Neural cell (in vitro differentiated cells): ENCODE measurements at regions not wholly inside any gene's neighbourhood (a gene's known extent, or its start where the extent isn't known, plus 50 kb on each side); places are given as distances from the start of the nearest gene placed in this dataset.

Experiments
- H2AFZ ChIP-seq: fragments of 200-600, 300-800 bp; sonication (generic), shearing (Covaris generic); 2 replicates; pipeline ENCODE4 v1.6.0; 2014; ENCODE audit warnings: low read depth, mild to moderate bottlenecking, antibody characterized with exemption, low read length, moderate library complexity
- H3F3A ChIP-seq: fragments of 200-600 bp; shearing (Covaris generic); 2 replicates; pipeline ENCODE4 v1.6.1; 2016; ENCODE audit warnings: mild to moderate bottlenecking, moderate library complexity, mixed read lengths, antibody characterized with exemption, low read length; ENCODE audit not compliant: insufficient read depth, poor library complexity, severe bottlenecking
- H3K27ac ChIP-seq: fragments of 200-600, 300-800 bp; sonication (generic), shearing (Covaris generic); 2 replicates; pipeline ENCODE4 v1.5.1; 2014; ENCODE audit warnings: mild to moderate bottlenecking, low read length, moderate library complexity
- H3K27me3 ChIP-seq: fragments of 300-800, 200-600 bp; sonication (generic), shearing (Covaris generic); 2 replicates; pipeline ENCODE4 v1.6.0; 2014; ENCODE audit warnings: mild to moderate bottlenecking, low read depth, low read length, moderate library complexity; ENCODE audit not compliant: insufficient read depth
- H3K36me3 ChIP-seq: fragments of 300-800, 200-600 bp; sonication (generic), shearing (Covaris generic); 2 replicates; pipeline ENCODE4 v1.5.1; 2014; ENCODE audit warnings: mild to moderate bottlenecking, antibody characterized with exemption, low read length, moderate library complexity; ENCODE audit not compliant: insufficient read depth
- H3K4me2 ChIP-seq: fragments of 300-800, 200-600 bp; sonication (generic), shearing (Covaris generic); 2 replicates; pipeline ENCODE4 v1.6.0; 2014; ENCODE audit warnings: mild to moderate bottlenecking, low read length
- H3K4me3 ChIP-seq: fragments of 300-800, 200-600 bp; sonication (generic), shearing (Covaris generic); 2 replicates; pipeline ENCODE4 v1.5.1; 2014; ENCODE audit warnings: mild to moderate bottlenecking, low read length, moderate library complexity
- H3K79me2 ChIP-seq: fragments of 200-600 bp; shearing (Covaris generic); replicated peaks from 2 replicates; pipeline ENCODE4 v1.6.0; 2014; ENCODE audit warnings: mild to moderate bottlenecking, low read length, moderate library complexity; ENCODE audit not compliant: insufficient read depth
- H3K9ac ChIP-seq: fragments of 300-800, 200-600 bp; sonication (generic), shearing (Covaris generic); 2 replicates; pipeline ENCODE4 v1.6.1; 2016; ENCODE audit warnings: mild to moderate bottlenecking, low read length, mixed read lengths
- H3K9me2 ChIP-seq: fragments of 200-600 bp; shearing (Covaris generic); 2 replicates; pipeline ENCODE4 v1.6.1; 2016; ENCODE audit warnings: mild to moderate bottlenecking, low read length, mixed read lengths; ENCODE audit not compliant: insufficient read depth
- H3K9me3 ChIP-seq: fragments of 200-600, 300-800 bp; sonication (generic), shearing (Covaris generic); 2 replicates; pipeline ENCODE4 v1.6.1; 2016; ENCODE audit warnings: mild to moderate bottlenecking, mixed run types, low read length, moderate library complexity, mixed read lengths
- H4K20me1 ChIP-seq: fragments of 200-600 bp; shearing (Covaris generic); 2 replicates; pipeline ENCODE4 v1.6.1; 2016; ENCODE audit warnings: mild to moderate bottlenecking, mixed run types; ENCODE audit not compliant: insufficient read depth
- CTCF ChIP-seq: fragments of 450-650 bp; IDR thresholded peaks from 2 replicates; pipeline ENCODE4 v1.5.1; 2014; ENCODE audit warnings: antibody characterized with exemption, mild to moderate bottlenecking, moderate library complexity; ENCODE audit not compliant: poor library complexity, severe bottlenecking
- EP300 ChIP-seq: fragments of 450-650 bp; conservative IDR thresholded peaks from 2 replicates; pipeline ENCODE4 v1.6.1; 2014; ENCODE audit warnings: antibody characterized with exemption, mild to moderate bottlenecking, moderate library complexity; ENCODE audit not compliant: poor library complexity, severe bottlenecking
- MXI1 ChIP-seq: fragments of 450-650 bp; conservative IDR thresholded peaks from 2 replicates; pipeline ENCODE4 v1.6.1; 2014; ENCODE audit warnings: antibody characterized with exemption, mild to moderate bottlenecking; ENCODE audit not compliant: poor library complexity, severe bottlenecking
- POLR2AphosphoS5 ChIP-seq: IDR thresholded peaks from 2 replicates; pipeline ENCODE4 v1.6.1; 2012
- RAD21 ChIP-seq: fragments of 450-650 bp; conservative IDR thresholded peaks from 2 replicates; pipeline ENCODE4 v1.6.1; 2014; ENCODE audit warnings: antibody characterized with exemption, mild to moderate bottlenecking, moderate library complexity
- SMC3 ChIP-seq: fragments of 450-650 bp; conservative IDR thresholded peaks from 2 replicates; pipeline ENCODE4 v1.6.1; 2014; ENCODE audit warnings: antibody characterized with exemption, mild to moderate bottlenecking, moderate library complexity; ENCODE audit not compliant: poor library complexity
- TAF1 ChIP-seq: IDR thresholded peaks from 2 replicates; pipeline ENCODE4 v1.6.1; 2012; ENCODE audit warnings: low read depth
- TF ChIP-seq, protein P1 (sequence below): IDR thresholded peaks from 2 replicates; pipeline ENCODE4 v1.6.1; 2012; ENCODE audit warnings: borderline replicate concordance

GRCh38 chr5:28065656-28066055 lies 1027.3 kb upstream of the CDH9 start:
- H3K4me2 ChIP-seq, result no peak overlapping the region
- no peak overlapping the region for H3K9ac ChIP-seq
- H3K9me3 ChIP-seq, result no peaks in the 10 kb centered on the region
- H3K27me3 ChIP-seq, result no peaks in the 10 kb centered on the region
- H2AFZ ChIP-seq, result no peak overlapping the region
- no peaks in the 10 kb centered on the region for H3F3A ChIP-seq
- H3K4me3 ChIP-seq, result no peak overlapping the region
- no peaks in the 10 kb centered on the region for H3K9me2 ChIP-seq
- no peaks in the 10 kb centered on the region for H3K36me3 ChIP-seq
- H3K79me2 ChIP-seq, result no peaks in the 10 kb centered on the region
- no peak overlapping the region for H3K27ac ChIP-seq
- H4K20me1 ChIP-seq, result no peaks in the 10 kb centered on the region
- TF ChIP-seq MXI1 (no peak), TAF1 (no peak), POLR2AphosphoS5 (no peak), RAD21 (no peak), EP300 (no peak), SMC3 (no peak)
- TF ChIP-seq, protein P1, sequence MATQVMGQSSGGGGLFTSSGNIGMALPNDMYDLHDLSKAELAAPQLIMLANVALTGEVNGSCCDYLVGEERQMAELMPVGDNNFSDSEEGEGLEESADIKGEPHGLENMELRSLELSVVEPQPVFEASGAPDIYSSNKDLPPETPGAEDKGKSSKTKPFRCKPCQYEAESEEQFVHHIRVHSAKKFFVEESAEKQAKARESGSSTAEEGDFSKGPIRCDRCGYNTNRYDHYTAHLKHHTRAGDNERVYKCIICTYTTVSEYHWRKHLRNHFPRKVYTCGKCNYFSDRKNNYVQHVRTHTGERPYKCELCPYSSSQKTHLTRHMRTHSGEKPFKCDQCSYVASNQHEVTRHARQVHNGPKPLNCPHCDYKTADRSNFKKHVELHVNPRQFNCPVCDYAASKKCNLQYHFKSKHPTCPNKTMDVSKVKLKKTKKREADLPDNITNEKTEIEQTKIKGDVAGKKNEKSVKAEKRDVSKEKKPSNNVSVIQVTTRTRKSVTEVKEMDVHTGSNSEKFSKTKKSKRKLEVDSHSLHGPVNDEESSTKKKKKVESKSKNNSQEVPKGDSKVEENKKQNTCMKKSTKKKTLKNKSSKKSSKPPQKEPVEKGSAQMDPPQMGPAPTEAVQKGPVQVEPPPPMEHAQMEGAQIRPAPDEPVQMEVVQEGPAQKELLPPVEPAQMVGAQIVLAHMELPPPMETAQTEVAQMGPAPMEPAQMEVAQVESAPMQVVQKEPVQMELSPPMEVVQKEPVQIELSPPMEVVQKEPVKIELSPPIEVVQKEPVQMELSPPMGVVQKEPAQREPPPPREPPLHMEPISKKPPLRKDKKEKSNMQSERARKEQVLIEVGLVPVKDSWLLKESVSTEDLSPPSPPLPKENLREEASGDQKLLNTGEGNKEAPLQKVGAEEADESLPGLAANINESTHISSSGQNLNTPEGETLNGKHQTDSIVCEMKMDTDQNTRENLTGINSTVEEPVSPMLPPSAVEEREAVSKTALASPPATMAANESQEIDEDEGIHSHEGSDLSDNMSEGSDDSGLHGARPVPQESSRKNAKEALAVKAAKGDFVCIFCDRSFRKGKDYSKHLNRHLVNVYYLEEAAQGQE, result no peak

GRCh38 chr5:28046596-28046995 lies 1008.2 kb upstream of the CDH9 start:
- H3K27me3 ChIP-seq, result no peaks in the 10 kb centered on the region
- TF ChIP-seq CTCF, result no peak
- no peak for TF ChIP-seq SMC3
- TF ChIP-seq, protein P1, result no peak

More at GRCh38 chr5:28046596-28046995, 1008.2 kb upstream of the CDH9 start:
- no peak overlapping the region for H3K4me2 ChIP-seq
- no peak overlapping the region for H3K9ac ChIP-seq
- H3F3A ChIP-seq, result no peaks in the 10 kb centered on the region
- H2AFZ ChIP-seq, result no peak overlapping the region
- no peaks in the 10 kb centered on the region for H3K9me2 ChIP-seq
- no peak overlapping the region for H3K4me3 ChIP-seq
- no peak overlapping the region for H3K27ac ChIP-seq
- no peaks in the 10 kb centered on the region for H3K79me2 ChIP-seq
- H3K9me3 ChIP-seq, result no peaks in the 10 kb centered on the region
- no peaks in the 10 kb centered on the region for H4K20me1 ChIP-seq
- H3K36me3 ChIP-seq, result no peaks in the 10 kb centered on the region
